OCI-M2 (cell line): ENCODE measurements at regions not wholly inside any gene's neighbourhood (a gene's known extent, or its start where the extent isn't known, plus 50 kb on each side); places are given as distances from the start of the nearest gene placed in this dataset.

ENCODE experiments used
- DNase-seq: peaks from one replicate; lab custom pipeline; 2025; ENCODE audit not compliant: unreplicated experiment; lab: John Stamatoyannopoulos, UW

- no peak for DNase-seq
Measured at GRCh38 chr13:106433066-106433465, 102.4 kb downstream of the EFNB2 start.

GRCh38 chr13:106432636-106433035, 102.8 kb downstream of the EFNB2 start:
- no peak for DNase-seq

- no peak for DNase-seq
Measured at GRCh38 chr13:106426909-106427308, 108.6 kb downstream of the EFNB2 start.

GRCh38 chr13:106425661-106426060, 109.8 kb downstream of the EFNB2 start:
- no peak for DNase-seq

- no peak for DNase-seq
Measured at GRCh38 chr13:106424805-106425204, 110.7 kb downstream of the EFNB2 start.

DNA sequence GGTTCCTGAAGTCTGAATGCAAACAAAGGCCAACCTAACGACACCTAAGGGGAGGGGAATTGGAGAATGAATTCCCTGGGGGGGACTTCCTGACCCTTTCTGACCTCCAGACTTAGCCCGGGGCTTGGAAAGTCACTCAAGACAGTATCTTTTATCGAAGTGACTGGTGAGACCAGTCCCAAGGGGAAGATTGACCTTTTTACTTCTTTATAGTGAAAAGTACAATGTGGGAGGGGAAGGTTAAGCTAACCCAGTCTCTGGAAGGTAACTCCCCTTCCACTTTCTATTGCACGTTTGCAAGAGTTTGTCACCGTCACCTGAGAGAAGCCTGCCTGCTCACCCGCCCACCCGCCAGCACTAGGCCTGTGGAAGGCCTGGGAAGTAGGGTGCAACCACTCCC, 111.9 kb downstream of the EFNB2 start:
- DNase-seq = no peak

GRCh38 chr13:106418556-106418955, 116.9 kb downstream of the EFNB2 start:
- no peak for DNase-seq

- no peak for DNase-seq
Measured at GRCh38 chr13:106417467-106418110, 117.9 kb downstream of the EFNB2 start.

- no peak for DNase-seq
Measured at GRCh38 chr13:106416645-106417044, 118.8 kb downstream of the EFNB2 start.

DNA sequence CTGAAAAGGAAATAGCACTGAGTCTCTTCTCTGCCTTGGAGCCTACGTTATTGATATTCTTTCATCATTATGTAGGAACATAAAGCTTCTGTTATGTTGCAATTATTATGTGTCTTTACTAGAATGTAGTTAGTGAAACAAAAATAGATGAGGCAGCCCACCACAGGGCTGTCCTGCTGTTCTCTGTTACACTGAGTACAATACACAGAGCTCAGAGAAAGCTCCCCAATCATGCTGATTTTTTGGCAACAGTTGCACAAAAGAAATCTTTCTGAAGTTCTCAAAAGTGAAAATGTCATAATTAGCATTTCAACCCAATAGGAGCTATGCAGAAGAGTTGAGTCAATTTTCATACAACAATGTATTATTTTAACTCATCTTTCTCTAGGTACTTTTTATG, 119.5 kb downstream of the EFNB2 start:
- DNase-seq = no peak

DNA sequence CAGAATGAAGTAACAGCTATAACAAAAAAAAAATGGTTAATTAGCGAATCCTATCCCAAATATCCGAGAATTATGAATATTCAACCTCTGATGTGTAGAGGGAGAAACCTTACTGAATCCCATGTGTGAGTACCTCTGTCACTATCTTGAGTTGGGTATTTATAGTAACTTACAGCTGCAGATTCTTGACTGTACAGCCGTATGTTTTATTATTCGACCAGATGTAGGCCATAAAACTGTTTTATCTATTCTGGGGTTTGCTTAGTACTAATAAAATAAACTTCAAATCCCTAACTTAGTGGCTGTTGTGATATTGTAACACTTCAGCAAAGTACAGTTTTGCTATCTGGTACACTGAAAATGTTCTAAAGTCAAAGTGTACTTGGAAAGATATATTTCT, 120.0 kb downstream of the EFNB2 start:
- DNase-seq = no peak

DNA sequence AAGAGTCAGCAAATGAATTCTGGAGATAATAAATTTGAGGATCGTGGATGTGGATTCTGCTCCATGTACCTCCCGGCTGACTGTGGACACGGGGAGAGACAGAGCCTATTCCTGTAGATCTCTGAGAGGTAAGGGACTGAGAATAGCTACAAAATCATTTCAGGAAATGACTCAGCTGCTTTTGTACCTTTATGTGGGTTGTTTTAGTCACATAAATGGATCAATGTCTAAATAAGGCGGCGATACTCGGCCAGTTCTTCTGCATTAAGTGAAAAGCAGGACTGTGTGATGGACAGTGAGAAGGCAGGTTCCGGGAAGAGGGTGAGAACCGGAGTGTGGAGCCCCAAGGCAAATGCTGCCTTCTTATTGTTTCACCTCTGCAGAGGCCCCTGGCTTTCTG, 128.1 kb downstream of the EFNB2 start:
- no peak for DNase-seq

GRCh38 chr13:106405731-106406130, 129.7 kb downstream of the EFNB2 start:
- DNase-seq = no peak

GRCh38 chr13:106403280-106403679, 132.2 kb downstream of the EFNB2 start:
- DNase-seq = no peak

DNA sequence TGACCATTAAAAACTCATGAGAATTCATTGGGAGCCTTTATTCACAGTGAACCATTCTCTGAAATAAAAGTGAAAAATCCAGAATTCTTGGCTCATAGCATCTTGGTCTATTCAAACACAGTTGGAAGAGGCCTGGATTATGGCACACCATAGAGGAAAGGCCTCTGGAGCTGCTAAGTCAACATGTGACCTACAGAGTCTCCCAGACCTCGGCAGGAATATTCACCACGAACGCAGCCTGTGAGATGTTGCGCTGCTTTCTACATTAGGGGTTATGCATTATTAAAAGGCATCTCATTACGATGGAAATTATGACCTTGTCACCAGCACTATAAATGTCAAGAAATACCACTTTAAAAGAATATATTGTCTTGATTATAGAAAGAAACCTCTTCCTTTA, 132.6 kb downstream of the EFNB2 start:
- DNase-seq = no peak

- DNase-seq = no peak
Measured at GRCh38 chr13:106401081-106401480, 134.4 kb downstream of the EFNB2 start.

DNA sequence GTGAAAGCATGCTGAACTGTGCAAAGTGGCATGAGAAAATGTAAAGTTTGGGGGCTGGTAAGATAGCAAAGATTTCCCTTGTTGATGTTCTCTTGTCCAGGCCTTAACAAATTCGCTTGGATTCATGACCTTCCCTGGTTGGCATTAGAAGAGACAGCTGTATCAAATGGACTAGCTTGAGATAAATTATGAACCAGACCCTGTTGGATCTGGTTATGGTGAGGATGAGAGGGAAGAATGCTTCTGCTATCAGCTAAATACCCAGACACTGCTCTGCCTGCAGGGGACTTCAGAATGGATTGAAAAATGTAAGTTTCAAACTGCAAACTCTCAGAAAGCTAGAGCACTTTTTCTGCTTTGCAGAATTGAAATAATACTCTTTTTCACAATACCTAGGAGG, 135.2 kb downstream of the EFNB2 start:
- DNase-seq = no peak

DNA sequence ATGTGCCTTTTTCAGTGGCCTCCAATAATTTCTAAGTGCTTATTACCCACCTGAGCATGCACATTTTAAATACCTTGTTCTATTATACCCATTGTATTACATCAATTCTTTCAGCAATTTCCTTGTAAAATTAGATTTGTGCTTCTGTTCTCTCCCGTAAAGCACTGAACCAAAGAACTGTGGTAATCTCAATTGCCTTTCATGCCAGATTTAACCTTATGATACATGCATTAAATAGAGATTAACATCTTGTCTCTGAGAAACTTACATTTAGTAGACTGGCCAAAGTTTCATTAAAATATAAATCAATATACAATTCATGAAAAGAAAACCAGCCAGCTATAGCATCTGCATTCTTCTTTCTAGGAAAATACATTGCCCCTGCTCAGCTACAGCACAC, 137.2 kb downstream of the EFNB2 start:
- no peak for DNase-seq

DNA sequence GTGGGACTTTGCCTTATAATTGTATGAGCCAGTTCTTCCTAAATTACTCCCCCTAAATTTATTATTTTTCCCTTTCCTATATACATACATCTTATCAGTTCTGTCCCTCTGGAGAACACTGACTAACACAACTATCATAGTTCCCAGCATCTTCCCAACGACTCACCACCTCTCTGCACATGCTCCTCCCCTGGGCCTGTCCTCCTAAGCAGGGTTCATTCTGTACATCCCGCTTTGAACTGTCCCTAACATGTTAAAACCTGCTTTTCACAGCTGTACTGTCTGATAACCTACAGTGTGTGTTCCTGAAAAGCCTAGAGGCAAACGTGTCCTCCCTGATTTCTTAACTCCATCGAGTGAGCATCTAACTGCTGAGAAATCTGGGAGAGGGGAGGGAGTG, 141.7 kb downstream of the EFNB2 start:
- DNase-seq = no peak

DNA sequence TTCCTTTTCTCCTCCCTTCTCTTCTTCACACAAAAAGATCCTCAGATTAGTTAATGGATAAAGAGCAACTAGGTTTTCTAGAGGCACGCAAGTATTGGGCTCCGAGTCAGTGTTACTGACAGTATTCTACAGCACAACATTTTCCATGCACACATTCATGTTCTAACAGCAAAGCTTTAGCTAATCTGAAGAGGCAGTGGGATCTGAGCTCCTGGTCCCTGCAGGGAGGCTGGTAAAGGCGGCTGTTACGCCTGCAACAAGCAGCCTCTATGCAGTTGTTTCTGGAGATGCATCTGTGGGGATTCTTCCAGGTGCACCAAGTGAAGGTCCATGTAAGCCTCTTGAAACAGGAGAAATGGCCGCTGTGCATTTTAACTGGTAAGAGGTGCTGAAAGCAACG, 143.8 kb downstream of the EFNB2 start:
- DNase-seq = no peak

GRCh38 chr13:106391271-106391670, 144.2 kb downstream of the EFNB2 start:
- DNase-seq = no peak

- no peak for DNase-seq
Measured at GRCh38 chr13:106390367-106390766, 145.1 kb downstream of the EFNB2 start.

- DNase-seq = no peak
Measured at GRCh38 chr13:106385654-106386053, 149.8 kb downstream of the EFNB2 start.

DNA sequence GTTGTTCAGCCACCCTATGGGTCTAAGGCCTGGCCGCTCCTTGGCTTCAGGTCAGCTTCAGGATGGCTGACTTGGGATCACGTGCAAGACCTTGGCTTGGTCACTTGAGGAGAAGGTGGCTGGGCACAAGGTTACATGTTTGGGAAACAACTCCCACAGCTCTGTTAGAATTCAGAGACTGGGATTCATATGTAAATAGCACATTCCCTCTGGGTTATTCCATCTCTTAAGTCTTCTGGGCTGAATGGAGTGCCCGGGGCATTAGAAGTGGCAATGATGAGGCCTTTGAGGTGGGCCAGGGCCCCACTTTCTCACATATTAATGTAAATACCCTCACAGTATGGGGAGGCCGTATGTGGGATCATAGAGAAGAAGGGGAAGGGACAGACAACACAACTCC, 150.9 kb downstream of the EFNB2 start:
- no peak for DNase-seq
